AG09309 (cell line): ENCODE measurements at regions not wholly inside any gene's neighbourhood (a gene's known extent, or its start where the extent isn't known, plus 50 kb on each side); places are given as distances from the start of the nearest gene placed in this dataset.

Experiments
- DNase-seq: peaks from one replicate; pipeline ENCODE4 v3.0.0-alpha.2; 2010; ENCODE audit warnings: low read depth
- H3K4me3 ChIP-seq: 2 replicates; pipeline ENCODE4 v1.5.1; 2011; ENCODE audit warnings: mild to moderate bottlenecking, low read depth, low read length, moderate library complexity; ENCODE audit not compliant: control insufficient read depth
- TF ChIP-seq, protein P1 (sequence below): IDR thresholded peaks from 2 replicates; pipeline ENCODE4 v1.5.1; 2011; ENCODE audit warnings: mild to moderate bottlenecking, low read depth, low read length, inconsistent platforms; ENCODE audit not compliant: insufficient read depth, control insufficient read depth; ENCODE audit errors: missing control alignments

DNA sequence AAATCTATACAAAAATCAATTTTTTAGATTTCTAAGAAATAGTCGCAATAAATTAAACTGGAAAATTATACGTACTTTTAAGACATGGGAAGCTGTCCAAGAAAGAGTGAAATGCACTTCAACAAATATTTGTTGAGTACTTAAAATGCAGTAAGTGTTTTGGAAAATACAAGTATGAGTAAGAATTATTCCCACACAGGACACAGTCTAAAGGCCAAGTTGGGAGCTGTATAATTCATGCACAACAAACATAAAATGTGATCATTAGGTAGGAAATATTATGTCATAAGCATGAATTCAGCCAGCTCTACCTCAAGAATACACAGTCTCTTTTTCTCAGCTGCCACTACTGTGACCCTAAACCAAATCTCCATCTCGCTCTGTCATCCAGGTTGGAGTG is 267.6 kb downstream of the CNTN3 start:
- no peak overlapping the region for H3K4me3 ChIP-seq
- no peak for DNase-seq
- TF ChIP-seq, protein P1, sequence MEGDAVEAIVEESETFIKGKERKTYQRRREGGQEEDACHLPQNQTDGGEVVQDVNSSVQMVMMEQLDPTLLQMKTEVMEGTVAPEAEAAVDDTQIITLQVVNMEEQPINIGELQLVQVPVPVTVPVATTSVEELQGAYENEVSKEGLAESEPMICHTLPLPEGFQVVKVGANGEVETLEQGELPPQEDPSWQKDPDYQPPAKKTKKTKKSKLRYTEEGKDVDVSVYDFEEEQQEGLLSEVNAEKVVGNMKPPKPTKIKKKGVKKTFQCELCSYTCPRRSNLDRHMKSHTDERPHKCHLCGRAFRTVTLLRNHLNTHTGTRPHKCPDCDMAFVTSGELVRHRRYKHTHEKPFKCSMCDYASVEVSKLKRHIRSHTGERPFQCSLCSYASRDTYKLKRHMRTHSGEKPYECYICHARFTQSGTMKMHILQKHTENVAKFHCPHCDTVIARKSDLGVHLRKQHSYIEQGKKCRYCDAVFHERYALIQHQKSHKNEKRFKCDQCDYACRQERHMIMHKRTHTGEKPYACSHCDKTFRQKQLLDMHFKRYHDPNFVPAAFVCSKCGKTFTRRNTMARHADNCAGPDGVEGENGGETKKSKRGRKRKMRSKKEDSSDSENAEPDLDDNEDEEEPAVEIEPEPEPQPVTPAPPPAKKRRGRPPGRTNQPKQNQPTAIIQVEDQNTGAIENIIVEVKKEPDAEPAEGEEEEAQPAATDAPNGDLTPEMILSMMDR = no peak

DNA sequence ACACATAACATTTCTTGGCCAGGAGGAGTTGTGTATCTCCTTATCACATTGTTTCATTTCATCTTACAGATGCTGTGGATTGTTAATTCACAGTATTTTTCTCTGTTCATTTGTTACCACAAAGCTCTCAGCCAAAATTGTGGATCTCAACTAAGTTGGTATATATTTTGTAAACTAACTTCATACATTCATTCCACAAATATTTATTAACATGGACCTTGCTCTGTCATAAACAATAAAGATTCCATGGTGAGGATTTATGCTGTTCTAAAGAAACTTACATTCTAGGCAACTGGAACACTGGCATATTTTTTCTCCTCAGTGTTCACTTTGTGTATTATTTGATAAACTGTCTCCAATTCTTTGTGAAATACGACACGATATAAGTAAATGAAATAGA is 268.8 kb downstream of the CNTN3 start:
- no peak for DNase-seq
- no peak overlapping the region for H3K4me3 ChIP-seq
- TF ChIP-seq, protein P1 = no peak

DNA sequence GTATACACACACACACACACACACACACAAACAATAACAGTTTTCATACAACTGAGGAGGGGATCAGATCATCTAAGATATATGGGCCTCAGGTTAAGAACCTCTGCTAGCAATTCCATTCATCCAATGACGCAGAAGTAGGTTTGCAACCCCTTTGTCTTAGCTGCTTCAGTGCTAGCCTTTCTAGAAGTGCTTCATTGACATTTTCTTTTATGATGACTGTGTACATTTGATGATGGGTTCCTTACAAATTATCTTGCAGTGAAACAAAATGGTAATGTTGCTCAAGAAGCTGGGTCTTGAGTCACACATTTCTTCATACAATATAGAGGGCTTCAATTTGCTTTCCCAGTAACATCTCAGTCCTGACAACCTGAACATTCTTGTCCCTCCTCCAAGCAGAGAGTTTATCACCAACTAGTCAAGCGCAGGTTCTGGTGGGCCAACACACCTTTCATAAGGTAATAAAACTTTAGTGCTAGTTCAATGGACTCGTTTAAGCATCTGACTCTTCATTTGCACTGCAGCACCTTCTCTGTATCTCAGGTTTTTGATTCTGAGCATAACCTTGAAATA is 269.5 kb downstream of the CNTN3 start:
- TF ChIP-seq, protein P1 = no peak
- DNase-seq = no peak
- no peak overlapping the region for H3K4me3 ChIP-seq

DNA sequence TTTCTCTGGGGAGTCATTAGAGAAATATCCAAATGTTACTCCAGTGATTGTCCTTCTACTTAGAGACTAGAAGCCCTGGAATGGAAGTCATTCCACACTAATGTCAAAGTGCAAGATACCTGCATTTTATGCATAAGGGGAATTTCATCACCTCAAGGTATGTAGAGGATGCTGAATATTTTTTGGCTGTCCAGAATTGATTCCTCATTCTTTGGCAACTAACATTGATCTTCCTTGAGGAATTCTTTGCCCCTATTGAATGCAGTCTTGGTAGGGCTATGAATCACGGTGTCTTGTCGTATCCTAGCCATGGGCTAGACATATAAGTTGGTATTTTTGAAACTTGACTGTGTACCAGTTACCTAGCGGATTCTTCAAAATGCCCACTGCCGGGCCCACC is 271.1 kb downstream of the CNTN3 start:
- H3K4me3 ChIP-seq = no peak overlapping the region
- no peak for DNase-seq
- TF ChIP-seq, protein P1 = no peak

DNA sequence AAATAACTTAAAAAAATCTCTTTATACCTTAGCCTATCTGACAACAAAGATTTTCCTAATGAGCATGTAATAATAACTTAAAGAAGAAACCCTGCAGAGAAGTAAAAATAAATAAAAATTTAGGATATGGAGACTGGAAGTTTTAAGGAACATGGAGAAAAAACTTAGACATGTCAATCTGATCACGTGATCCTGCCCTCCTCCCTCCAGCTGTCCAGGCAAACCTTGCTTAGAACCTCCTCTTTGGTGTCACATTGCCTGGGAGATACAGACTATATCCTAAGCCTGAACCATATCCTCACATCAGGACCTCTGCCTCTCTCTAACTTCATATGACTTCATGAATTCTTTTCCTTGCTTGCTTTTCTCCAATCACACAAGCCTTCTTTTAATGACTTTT is 275.5 kb downstream of the CNTN3 start:
- TF ChIP-seq, protein P1 = no peak
- no peak overlapping the region for H3K4me3 ChIP-seq
- DNase-seq = no peak

DNA sequence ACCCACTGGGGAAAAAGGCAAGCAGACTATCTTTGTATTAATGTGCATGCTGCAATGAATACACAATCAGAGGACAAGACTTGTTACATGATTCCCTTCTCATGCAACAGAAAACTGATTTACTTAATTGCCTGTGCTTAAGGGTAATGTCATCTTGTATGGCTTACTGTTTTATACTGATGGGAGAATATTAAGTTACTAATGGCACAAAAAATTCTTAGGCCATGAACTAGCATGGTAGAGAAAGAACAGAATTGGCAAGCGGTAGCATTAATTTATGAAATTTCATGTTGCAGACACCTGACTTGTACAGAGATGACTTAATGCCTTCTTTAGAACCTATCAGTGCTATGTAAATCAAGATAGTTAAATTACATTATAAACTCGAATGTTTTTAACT is 282.3 kb downstream of the CNTN3 start:
- TF ChIP-seq, protein P1 = no peak
- H3K4me3 ChIP-seq = no peak overlapping the region
- DNase-seq = no peak

DNA sequence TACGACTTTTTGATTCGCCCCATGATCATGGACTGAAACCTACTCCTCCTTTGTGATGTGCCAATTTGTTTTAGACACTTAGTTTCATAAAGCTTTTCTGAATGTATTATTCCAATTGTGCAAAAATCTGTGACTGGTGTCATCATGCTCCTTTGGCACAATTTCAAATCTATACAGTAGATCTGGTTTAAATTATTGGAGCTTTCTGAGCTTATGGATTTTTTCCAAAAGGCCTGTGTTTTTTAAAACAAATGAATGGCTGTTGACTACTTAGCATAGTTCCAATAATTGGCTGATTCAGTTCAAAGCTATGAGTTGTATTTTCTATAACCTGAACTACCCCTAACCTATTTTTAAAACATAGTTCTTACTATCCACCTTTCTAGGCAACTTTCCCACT is 282.7 kb downstream of the CNTN3 start:
- DNase-seq = no peak
- H3K4me3 ChIP-seq = no peak overlapping the region
- TF ChIP-seq, protein P1 = no peak
